LNCAP (cell line): ENCODE measurements at regions not wholly inside any gene's neighbourhood (a gene's known extent, or its start where the extent isn't known, plus 50 kb on each side); places are given as distances from the start of the nearest gene placed in this dataset.

Source experiments
- CTCF ChIP-seq: fragments of 450-650 bp; IDR thresholded peaks from 2 replicates; pipeline ENCODE4 v1.5.1; 2017; ENCODE audit warnings: mild to moderate bottlenecking

- no peak; the same call in 1 of the 2 replicates for TF ChIP-seq CTCF
Measured at GRCh38 chr17:73820686-73821448, 176.6 kb upstream of the SDK2 start.

- TF ChIP-seq CTCF: no peak
Measured at GRCh38 chr17:73821665-73822064, 177.4 kb upstream of the SDK2 start.

GRCh38 chr17:73822371-73822770, 178.1 kb upstream of the SDK2 start:
- TF ChIP-seq CTCF: no peak

- no peak for TF ChIP-seq CTCF
Measured at GRCh38 chr17:73823684-73824083, 179.4 kb upstream of the SDK2 start.

GRCh38 chr17:73824321-73824720, 180.1 kb upstream of the SDK2 start:
- TF ChIP-seq CTCF: no peak

- no peak for TF ChIP-seq CTCF
Measured at GRCh38 chr17:73826181-73826871, 182.1 kb upstream of the SDK2 start.

GRCh38 chr17:73826872-73827228, 182.6 kb upstream of the SDK2 start:
- TF ChIP-seq CTCF: no peak
